IPS-20b (cell line): ENCODE measurements at regions not wholly inside any gene's neighbourhood (a gene's known extent, or its start where the extent isn't known, plus 50 kb on each side); places are given as distances from the start of the nearest gene placed in this dataset.

ENCODE experiments used
- H3K27ac ChIP-seq: one replicate; pipeline ENCODE4 v1.5.1; 2013; ENCODE audit warnings: low read length
- H3K27me3 ChIP-seq: 2 replicates; pipeline ENCODE4 v1.6.1; 2013; ENCODE audit warnings: mild to moderate bottlenecking, low read length, inconsistent platforms; ENCODE audit not compliant: insufficient read depth
- H3K36me3 ChIP-seq: 2 replicates; pipeline ENCODE4 v1.6.1; 2013; ENCODE audit warnings: low read depth, mild to moderate bottlenecking, inconsistent platforms, low read length, moderate library complexity; ENCODE audit not compliant: insufficient read depth
- H3K4me1 ChIP-seq: 2 replicates; pipeline ENCODE4 v1.6.1; 2013; ENCODE audit warnings: mild to moderate bottlenecking, control low read depth, inconsistent platforms, low read length, moderate library complexity; ENCODE audit not compliant: insufficient read depth
- H3K4me3 ChIP-seq: 2 replicates; pipeline ENCODE4 v1.5.1; 2013; ENCODE audit warnings: mild to moderate bottlenecking, low read length, inconsistent platforms
- H3K9ac ChIP-seq: 2 replicates; pipeline ENCODE4 v1.6.1; 2013; ENCODE audit warnings: low read depth, mild to moderate bottlenecking, inconsistent platforms, low read length, moderate library complexity
- H3K9me3 ChIP-seq: 2 replicates; pipeline ENCODE4 v1.6.1; 2013; ENCODE audit warnings: mild to moderate bottlenecking, low read depth, low read length, inconsistent platforms; ENCODE audit not compliant: insufficient read depth

DNA sequence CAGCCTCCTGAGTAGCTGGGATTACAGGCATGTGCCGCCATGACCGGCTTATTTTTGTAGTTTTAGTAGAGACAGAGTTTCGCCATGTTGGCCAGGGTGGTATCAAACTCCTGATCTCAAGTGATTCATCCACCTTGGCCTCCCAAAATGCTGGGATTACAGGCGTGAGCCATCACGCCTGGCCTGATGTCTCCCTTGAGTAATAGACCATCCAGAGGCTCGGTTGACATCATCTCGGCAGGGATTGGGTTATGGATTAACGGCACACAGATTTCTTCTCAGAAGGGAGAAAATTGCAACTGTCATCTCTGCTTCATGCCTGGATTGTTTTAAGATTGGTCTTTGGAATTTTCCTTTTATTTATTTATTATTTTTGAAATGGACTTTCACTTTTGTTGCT lies 239.2 kb upstream of the LARGE1 start:
- Histone ChIP-seq H3K27me3 (peaks cover 43% of the 10 kb centered on the region), H3K27ac (no peak overlapping the region), H3K4me3 (no peak overlapping the region), H3K4me1 (peaks cover 10% of the 10 kb centered on the region; the same call in 1 of the 2 replicates), H3K9me3 (no peaks in the 10 kb centered on the region), H3K9ac (no peak overlapping the region), H3K36me3 (no peaks in the 10 kb centered on the region)

GRCh38 chr22:34160141-34160783 lies 240.0 kb upstream of the LARGE1 start:
- no peaks in the 10 kb centered on the region for H3K9me3 ChIP-seq
- peaks cover 49% of the 10 kb centered on the region for H3K27me3 ChIP-seq
- H3K4me1 ChIP-seq: peaks cover 10% of the 10 kb centered on the region; the same call in 1 of the 2 replicates
- no peak overlapping the region for H3K27ac ChIP-seq
- peak overlapping the region; percentile 21; the same call in 1 of the 2 replicates for H3K4me3 ChIP-seq
- H3K9ac ChIP-seq: no peak overlapping the region
- no peaks in the 10 kb centered on the region for H3K36me3 ChIP-seq

DNA sequence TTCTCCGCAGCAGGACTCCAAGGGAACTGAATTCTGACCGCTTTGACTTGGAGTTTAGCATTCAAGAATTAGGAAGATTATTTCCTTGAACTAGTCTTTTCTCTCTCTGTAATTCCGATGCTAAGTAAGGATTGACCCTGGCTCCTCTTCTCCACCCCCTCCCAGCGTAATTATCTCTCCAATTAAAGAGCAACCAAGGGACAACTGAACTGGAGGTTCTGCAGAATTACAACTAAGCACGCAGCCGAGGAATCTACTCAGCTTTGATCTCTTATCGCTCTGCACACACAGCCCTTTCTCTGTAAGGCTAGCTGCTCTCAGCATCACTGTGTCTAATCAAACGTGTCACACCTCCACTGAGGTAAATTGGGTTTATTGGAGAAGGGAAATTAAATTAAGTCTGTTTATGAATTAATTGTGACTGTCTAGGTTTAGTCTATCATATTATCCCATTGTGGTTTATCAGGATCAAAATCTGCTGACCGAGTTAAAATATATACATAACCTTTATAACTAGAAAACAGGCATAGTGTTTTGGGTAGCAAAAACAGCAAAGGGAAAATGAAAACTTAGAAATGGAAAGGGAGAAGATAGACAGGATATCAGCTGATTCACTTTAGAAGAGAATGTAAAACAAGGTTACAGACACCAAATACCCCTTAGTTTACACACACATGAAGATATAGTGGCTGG lies 241.3 kb upstream of the LARGE1 start:
- Histone ChIP-seq H3K9me3 (no peaks in the 10 kb centered on the region), H3K27me3 (peaks cover 56% of the 10 kb centered on the region), H3K9ac (no peak overlapping the region), H3K36me3 (no peaks in the 10 kb centered on the region), H3K27ac (no peak overlapping the region), H3K4me1 (peaks cover 10% of the 10 kb centered on the region; the same call in 1 of the 2 replicates), H3K4me3 (no peak overlapping the region)

GRCh38 chr22:34198976-34199375 lies 278.7 kb upstream of the LARGE1 start:
- peaks cover 6% of the 10 kb centered on the region for H3K4me1 ChIP-seq

DNA sequence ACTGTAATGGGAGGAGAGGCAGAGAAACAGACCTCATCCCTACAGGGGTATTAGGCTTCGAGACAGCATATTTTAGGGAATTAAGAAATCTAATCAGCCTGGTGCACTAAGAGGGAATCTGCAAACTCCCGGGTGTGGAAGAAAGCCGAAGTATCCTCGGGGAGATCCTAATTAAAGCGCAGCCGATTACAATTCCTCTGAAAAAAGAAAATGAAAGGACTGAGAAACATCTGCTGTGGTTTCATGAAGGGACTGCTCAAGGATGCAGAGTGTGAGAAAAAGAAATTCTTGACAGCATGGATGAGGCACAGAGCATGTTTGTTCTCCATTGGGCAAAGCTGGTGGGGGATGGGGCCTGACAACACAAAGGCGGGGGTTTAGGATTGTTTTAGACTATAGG lies 290.0 kb upstream of the LARGE1 start:
- Histone ChIP-seq H3K4me3 (no peak overlapping the region), H3K9ac (no peak overlapping the region), H3K27me3 (no peaks in the 10 kb centered on the region), H3K36me3 (no peaks in the 10 kb centered on the region), H3K9me3 (peaks cover 22% of the 10 kb centered on the region), H3K27ac (no peak overlapping the region), H3K4me1 (no peaks in the 10 kb centered on the region)

More at GRCh38 chr22:34198976-34199375, 278.7 kb upstream of the LARGE1 start:
- Histone ChIP-seq H3K27me3 (no peaks in the 10 kb centered on the region), H3K36me3 (no peaks in the 10 kb centered on the region), H3K9ac (no peak overlapping the region), H3K4me3 (no peak overlapping the region), H3K27ac (no peak overlapping the region), H3K9me3 (no peaks in the 10 kb centered on the region)

- Histone ChIP-seq H3K9ac (no peak overlapping the region), H3K9me3 (peaks cover 23% of the 10 kb centered on the region), H3K27ac (no peak overlapping the region), H3K27me3 (no peaks in the 10 kb centered on the region), H3K4me1 (no peaks in the 10 kb centered on the region), H3K4me3 (no peak overlapping the region), H3K36me3 (no peaks in the 10 kb centered on the region)
These were observed 294.1 kb upstream of the LARGE1 start for GRCh38 chr22:34214372-34214771.

DNA sequence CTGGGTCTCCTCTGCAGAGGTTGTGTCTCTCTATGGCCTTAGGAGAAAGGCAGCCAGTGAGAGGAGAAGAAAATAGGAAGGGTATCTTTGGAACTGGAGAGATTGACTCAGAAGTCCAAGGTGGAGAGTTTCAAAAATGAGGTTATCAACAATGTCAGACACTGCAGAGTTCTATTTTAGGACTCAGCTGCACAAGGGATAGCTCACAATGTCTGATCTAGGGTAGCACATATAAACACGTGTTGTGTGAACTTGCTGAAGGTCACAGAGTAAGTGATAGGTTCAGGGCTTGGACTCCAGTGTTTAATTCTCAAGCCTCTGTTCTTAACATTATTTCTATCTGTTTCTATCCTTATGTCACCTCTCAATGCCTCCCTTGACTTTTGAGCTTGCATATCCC lies 305.0 kb upstream of the LARGE1 start:
- H3K4me1 ChIP-seq: peaks cover 13% of the 10 kb centered on the region; the same call in 1 of the 2 replicates
- no peaks in the 10 kb centered on the region for H3K9me3 ChIP-seq
- no peak overlapping the region for H3K27ac ChIP-seq
- H3K36me3 ChIP-seq: no peaks in the 10 kb centered on the region
- H3K9ac ChIP-seq: no peak overlapping the region
- H3K4me3 ChIP-seq: peak overlapping the region; percentile 3; the same call in 1 of the 2 replicates
- no peaks in the 10 kb centered on the region for H3K27me3 ChIP-seq

GRCh38 chr22:34236527-34236926 lies 316.3 kb upstream of the LARGE1 start:
- Histone ChIP-seq H3K27me3 (no peaks in the 10 kb centered on the region), H3K9me3 (no peaks in the 10 kb centered on the region), H3K27ac (no peak overlapping the region), H3K4me1 (no peaks in the 10 kb centered on the region), H3K36me3 (no peaks in the 10 kb centered on the region), H3K4me3 (no peak overlapping the region), H3K9ac (no peak overlapping the region)

GRCh38 chr22:34239421-34239820 lies 319.1 kb upstream of the LARGE1 start:
- no peak overlapping the region for H3K9ac ChIP-seq
- H3K9me3 ChIP-seq: no peaks in the 10 kb centered on the region
- no peaks in the 10 kb centered on the region for H3K27me3 ChIP-seq
- H3K4me1 ChIP-seq: peaks cover under 1% of the 10 kb centered on the region; the same call in 1 of the 2 replicates
- no peak overlapping the region for H3K27ac ChIP-seq
- no peaks in the 10 kb centered on the region for H3K36me3 ChIP-seq
- no peak overlapping the region for H3K4me3 ChIP-seq

DNA sequence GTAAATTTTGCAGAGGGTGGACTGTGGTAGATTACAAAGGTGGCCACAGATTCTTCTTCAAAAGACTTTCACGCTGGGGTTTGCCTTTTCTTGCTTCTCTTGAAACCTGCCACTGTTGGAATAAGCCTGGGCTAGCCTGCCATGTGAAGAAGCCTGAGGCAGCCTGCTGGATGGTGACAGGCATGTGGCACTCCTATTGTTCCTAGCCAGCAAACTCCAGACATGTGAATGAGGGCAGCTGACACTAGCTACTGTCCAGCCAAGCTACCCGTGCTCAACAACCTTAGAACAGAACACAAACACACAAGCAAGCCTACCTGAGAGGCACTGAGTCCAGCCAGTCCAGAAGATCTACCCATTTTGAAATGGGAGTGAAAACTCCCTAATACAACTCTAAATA lies 322.7 kb upstream of the LARGE1 start:
- Histone ChIP-seq H3K4me3 (no peak overlapping the region), H3K27me3 (no peaks in the 10 kb centered on the region), H3K9ac (no peak overlapping the region), H3K27ac (no peak overlapping the region), H3K9me3 (no peaks in the 10 kb centered on the region), H3K4me1 (peaks cover 3% of the 10 kb centered on the region; the same call in 1 of the 2 replicates), H3K36me3 (no peaks in the 10 kb centered on the region)

- Histone ChIP-seq H3K4me1 (no peaks in the 10 kb centered on the region), H3K9me3 (no peaks in the 10 kb centered on the region), H3K27ac (no peak overlapping the region), H3K9ac (no peak overlapping the region), H3K36me3 (no peaks in the 10 kb centered on the region), H3K4me3 (no peak overlapping the region), H3K27me3 (no peaks in the 10 kb centered on the region)
These were observed 334.8 kb upstream of the LARGE1 start for GRCh38 chr22:34255042-34255441.

DNA sequence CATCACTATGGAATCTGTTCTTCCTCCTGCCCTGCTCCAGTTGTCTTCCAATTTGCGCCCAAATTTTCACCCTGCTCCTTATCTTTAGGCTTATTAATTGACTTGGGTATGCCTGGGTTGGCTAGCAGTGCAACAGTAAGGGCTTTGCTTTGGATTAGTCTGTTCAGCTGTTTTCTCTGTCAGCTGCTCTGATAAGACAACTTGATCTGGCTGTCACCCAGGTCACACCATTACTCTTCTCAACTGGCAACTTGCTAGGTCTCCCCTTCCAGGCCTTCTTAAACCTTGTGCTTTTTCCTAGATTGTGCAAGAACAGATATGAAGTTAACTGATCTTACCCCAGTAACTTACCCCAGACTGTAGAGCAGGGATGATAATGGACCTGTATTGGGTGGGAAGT lies 357.8 kb upstream of the LARGE1 start:
- H3K9ac ChIP-seq: no peak overlapping the region
- H3K36me3 ChIP-seq: no peaks in the 10 kb centered on the region
- H3K9me3 ChIP-seq: no peaks in the 10 kb centered on the region
- no peak overlapping the region for H3K27ac ChIP-seq
- peaks cover 5% of the 10 kb centered on the region; the same call in 1 of the 2 replicates for H3K4me1 ChIP-seq
- H3K4me3 ChIP-seq: no peak overlapping the region
- no peaks in the 10 kb centered on the region for H3K27me3 ChIP-seq
